Tibial nerve (tissue), 4 donors: ENCODE measurements at regions not wholly inside any gene's neighbourhood (a gene's known extent, or its start where the extent isn't known, plus 50 kb on each side); places are given as distances from the start of the nearest gene placed in this dataset.

Source experiments
- EP300 ChIP-seq, 2 donors: sonication (generic); formaldehyde crosslinking; IDR thresholded peaks; one replicate each; pipeline ENCODE4 v1.6.1; 2017; ENCODE audit warnings: antibody characterized with exemption in 2 of 2, mild to moderate bottlenecking in 1 of 2
- POLR2A ChIP-seq, 2 donors: fragments of 450-650 bp; IDR thresholded peaks; one replicate each; pipeline ENCODE4 v1.6.1; 2017; ENCODE audit warnings: antibody characterized with exemption in 2 of 2, mild to moderate bottlenecking in 2 of 2, moderate library complexity in 2 of 2
- TF ChIP-seq, protein P1 (sequence below), 5 experiments: fragments of 200-600 bp in 3 of 5; fragments of 450-650 bp in 2 of 5; sonication (generic) in 3 of 5; IDR thresholded peaks; one replicate each; pipeline ENCODE4 v1.5.1; 2016 to 2019; ENCODE audit warnings: antibody characterized with exemption in 5 of 5, mild to moderate bottlenecking in 3 of 5, moderate library complexity in 2 of 5

DNA sequence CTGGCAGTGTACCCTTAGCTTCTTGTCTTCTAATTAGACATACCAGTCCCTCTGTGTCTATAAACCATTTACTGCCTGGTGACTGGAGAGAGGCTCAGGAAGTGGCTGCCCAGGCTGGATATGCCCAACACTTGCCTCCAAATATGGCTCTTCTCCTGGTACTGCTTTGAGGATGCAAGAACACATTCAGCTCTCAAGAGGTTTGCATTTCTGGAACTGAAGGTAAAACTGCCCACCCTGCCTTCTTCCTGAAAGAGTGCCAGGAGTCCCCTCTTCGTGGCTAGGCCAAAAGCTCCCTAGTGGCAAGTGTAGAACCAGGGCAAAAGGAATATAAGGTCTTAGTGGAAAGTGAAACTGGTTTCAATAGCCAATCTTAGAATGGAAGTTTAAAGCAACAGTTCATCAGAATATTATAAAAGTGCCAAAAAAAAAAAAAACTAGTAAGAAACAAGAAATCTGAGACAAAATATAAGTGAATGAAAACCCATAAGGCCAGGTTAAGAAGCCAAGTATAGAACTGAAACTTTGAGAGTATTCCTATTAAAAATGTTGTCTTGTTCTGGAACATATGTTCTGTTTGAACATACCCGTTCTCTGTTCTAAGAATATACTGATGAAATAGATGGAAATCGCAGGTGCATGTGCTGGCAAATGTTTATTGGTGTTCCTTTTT is 77.2 kb upstream of the CTTNBP2NL start:
- no peak for TF ChIP-seq POLR2A (IDR thresholded peaks at IDR 0.05)
- TF ChIP-seq, protein P1, sequence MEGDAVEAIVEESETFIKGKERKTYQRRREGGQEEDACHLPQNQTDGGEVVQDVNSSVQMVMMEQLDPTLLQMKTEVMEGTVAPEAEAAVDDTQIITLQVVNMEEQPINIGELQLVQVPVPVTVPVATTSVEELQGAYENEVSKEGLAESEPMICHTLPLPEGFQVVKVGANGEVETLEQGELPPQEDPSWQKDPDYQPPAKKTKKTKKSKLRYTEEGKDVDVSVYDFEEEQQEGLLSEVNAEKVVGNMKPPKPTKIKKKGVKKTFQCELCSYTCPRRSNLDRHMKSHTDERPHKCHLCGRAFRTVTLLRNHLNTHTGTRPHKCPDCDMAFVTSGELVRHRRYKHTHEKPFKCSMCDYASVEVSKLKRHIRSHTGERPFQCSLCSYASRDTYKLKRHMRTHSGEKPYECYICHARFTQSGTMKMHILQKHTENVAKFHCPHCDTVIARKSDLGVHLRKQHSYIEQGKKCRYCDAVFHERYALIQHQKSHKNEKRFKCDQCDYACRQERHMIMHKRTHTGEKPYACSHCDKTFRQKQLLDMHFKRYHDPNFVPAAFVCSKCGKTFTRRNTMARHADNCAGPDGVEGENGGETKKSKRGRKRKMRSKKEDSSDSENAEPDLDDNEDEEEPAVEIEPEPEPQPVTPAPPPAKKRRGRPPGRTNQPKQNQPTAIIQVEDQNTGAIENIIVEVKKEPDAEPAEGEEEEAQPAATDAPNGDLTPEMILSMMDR (IDR thresholded peaks at IDR 0.05), result no peak
- TF ChIP-seq EP300 (IDR thresholded peaks at IDR 0.05), result no peak
